ENCODE measurements at regions not wholly inside any gene's neighbourhood (a gene's known extent, or its start where the extent isn't known, plus 50 kb on each side); places are given as distances from the start of the nearest gene placed in this dataset.
"Not testable (repeated sequence)": the region's sequence is repeated elsewhere in the genome, so short reads cannot be mapped to it uniquely, and the experiment has no call there.

DNA sequence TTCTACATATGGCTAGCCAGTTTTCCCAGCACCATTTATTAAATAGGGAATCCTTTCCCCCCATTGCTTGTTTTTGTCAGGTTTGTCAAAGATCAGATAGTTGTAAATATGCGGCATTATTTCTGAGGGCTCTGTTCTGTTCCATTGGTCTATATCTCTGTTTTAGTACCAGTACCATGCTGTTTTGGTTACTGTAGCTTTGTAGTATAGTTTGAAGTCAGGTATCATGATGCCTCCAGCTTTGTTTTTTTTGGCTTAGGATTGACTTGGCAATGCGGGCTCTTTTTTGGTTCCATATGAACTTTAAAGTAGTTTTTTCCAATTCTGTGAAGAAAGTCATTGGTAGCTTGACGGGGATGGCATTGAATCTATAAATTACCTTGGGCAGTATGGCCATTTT lies 60.0 kb upstream of the GPC3 start:
- H3K9me3 ChIP-seq (ENCODE audit: control insufficient read depth, low read length); H3K4me1 ChIP-seq (ENCODE audit: control insufficient read depth, insufficient read depth, low read length); H3K27ac ChIP-seq (ENCODE audit: insufficient read depth, low read depth, low read length, poor library complexity, severe bottlenecking); H3K4me3 ChIP-seq (ENCODE audit: insufficient read depth, low read depth, low read length); H3K36me3 ChIP-seq (ENCODE audit: control insufficient read depth, insufficient read depth, low read length); H3K27me3 ChIP-seq (ENCODE audit: control insufficient read depth, insufficient read depth, low read length, poor library complexity, severe bottlenecking): not testable (repeated sequence)
- 100% methylated on average over 1 of the region's 3 CpGs for WGBS, 2 experiments

DNA sequence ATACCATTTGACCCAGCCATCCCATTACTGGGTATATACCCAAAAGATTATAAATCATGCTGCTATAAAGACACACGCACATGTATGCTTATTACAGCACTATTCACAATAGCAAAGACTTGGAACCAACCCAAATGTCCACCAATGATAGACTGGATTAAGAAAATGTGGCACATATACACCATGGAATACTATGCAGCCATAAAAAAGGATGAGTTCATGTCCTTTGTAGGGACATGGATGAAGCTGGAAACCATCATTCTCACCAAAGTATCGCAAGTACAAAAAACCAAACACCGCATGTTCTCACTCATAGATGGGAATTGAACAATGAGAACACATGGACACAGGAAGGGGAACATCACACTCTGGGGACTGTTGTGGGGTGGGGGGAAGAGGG lies 81.7 kb upstream of the GPC3 start:
- not testable (repeated sequence) for H3K27me3 ChIP-seq (ENCODE audit: control insufficient read depth, insufficient read depth, low read length, poor library complexity, severe bottlenecking); H3K27ac ChIP-seq (ENCODE audit: insufficient read depth, low read depth, low read length, poor library complexity, severe bottlenecking); H3K36me3 ChIP-seq (ENCODE audit: control insufficient read depth, insufficient read depth, low read length); H3K9me3 ChIP-seq (ENCODE audit: control insufficient read depth, low read length); H3K4me3 ChIP-seq (ENCODE audit: insufficient read depth, low read depth, low read length); H3K4me1 ChIP-seq (ENCODE audit: control insufficient read depth, insufficient read depth, low read length)
- 100% methylated on average over 2 of the region's 3 CpGs; no CpG with 5 or more reads in 1 of the 2 experiments for WGBS, 2 experiments

GRCh38 chrX:134071899-134072298 lies 86.5 kb upstream of the GPC3 start:
- not testable (repeated sequence) for H3K4me1 ChIP-seq (ENCODE audit: control insufficient read depth, insufficient read depth, low read length); H3K4me3 ChIP-seq (ENCODE audit: insufficient read depth, low read depth, low read length); H3K27me3 ChIP-seq (ENCODE audit: control insufficient read depth, insufficient read depth, low read length, poor library complexity, severe bottlenecking); H3K36me3 ChIP-seq (ENCODE audit: control insufficient read depth, insufficient read depth, low read length); H3K9me3 ChIP-seq (ENCODE audit: control insufficient read depth, low read length); H3K27ac ChIP-seq (ENCODE audit: insufficient read depth, low read depth, low read length, poor library complexity, severe bottlenecking)
- 61 to 71% methylated on average over 6 of the region's 6 CpGs for WGBS, 2 experiments

- no peaks in the 10 kb centered on the region for H3K9me3 ChIP-seq (ENCODE audit: control insufficient read depth, low read length)
- no peaks in the 10 kb centered on the region for H3K27me3 ChIP-seq (ENCODE audit: control insufficient read depth, insufficient read depth, low read length, poor library complexity, severe bottlenecking)
- H3K27ac ChIP-seq (ENCODE audit: insufficient read depth, low read depth, low read length, poor library complexity, severe bottlenecking): no peak overlapping the region
- no peak overlapping the region for H3K4me3 ChIP-seq (ENCODE audit: insufficient read depth, low read depth, low read length)
- H3K36me3 ChIP-seq (ENCODE audit: control insufficient read depth, insufficient read depth, low read length): no peaks in the 10 kb centered on the region
- WGBS, 2 experiments: 88 to 94% methylated on average over 2 of the region's 2 CpGs
- H3K4me1 ChIP-seq (ENCODE audit: control insufficient read depth, insufficient read depth, low read length): no peaks in the 10 kb centered on the region
Measured at GRCh38 chrX:134073341-134073740, 87.9 kb upstream of the GPC3 start.

- WGBS, 2 experiments: 92 to 93% methylated on average over 3 of the region's 3 CpGs
- Histone ChIP-seq H3K27me3 (ENCODE audit: control insufficient read depth, insufficient read depth, low read length, poor library complexity, severe bottlenecking) (no peaks in the 10 kb centered on the region), H3K9me3 (ENCODE audit: control insufficient read depth, low read length) (no peaks in the 10 kb centered on the region), H3K27ac (ENCODE audit: insufficient read depth, low read depth, low read length, poor library complexity, severe bottlenecking) (no peak overlapping the region), H3K4me1 (ENCODE audit: control insufficient read depth, insufficient read depth, low read length) (no peaks in the 10 kb centered on the region), H3K36me3 (ENCODE audit: control insufficient read depth, insufficient read depth, low read length) (no peaks in the 10 kb centered on the region), H3K4me3 (ENCODE audit: insufficient read depth, low read depth, low read length) (no peak overlapping the region)
Measured at GRCh38 chrX:134074151-134074550, 88.8 kb upstream of the GPC3 start.

DNA sequence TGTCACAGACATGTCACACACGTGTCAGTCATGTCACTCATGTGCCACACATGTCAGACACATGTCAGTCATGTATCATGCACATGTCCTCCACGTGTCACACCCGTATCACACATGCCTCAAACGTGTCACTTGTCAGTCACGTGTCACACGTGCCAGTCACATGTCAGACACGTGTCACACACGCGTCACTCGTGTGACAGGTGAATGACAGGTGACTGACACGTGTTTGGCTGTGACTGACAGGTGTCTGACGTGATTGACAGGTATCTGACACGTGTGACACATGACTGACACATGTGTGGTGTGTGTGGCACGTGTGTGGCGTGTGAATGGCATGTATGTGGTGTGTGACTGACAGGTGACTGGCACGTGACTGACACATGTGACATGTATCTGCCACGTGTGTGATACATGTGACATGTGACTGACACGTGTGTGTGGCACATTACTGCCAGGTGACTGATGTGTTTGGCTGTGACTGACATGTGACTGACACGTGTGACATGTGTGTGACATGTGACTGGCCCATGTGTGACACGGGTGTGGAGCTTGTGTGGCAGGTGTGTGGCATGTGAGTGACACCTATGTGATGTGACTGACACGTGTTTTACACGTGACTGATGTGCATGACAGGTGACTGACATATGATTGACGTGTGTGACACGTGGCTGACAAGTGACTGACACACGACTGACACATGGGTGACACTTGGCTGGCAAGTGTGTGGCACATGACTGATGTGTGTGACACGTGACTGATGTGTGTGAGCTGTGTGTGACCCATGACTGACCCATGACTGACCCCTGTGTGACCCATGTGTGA lies 90.7 kb upstream of the GPC3 start:
- 95 to 96% methylated on average over 26 of the region's 26 CpGs for WGBS, 2 experiments
- no peaks in the 10 kb centered on the region for H3K36me3 ChIP-seq (ENCODE audit: control insufficient read depth, insufficient read depth, low read length)
- H3K4me1 ChIP-seq (ENCODE audit: control insufficient read depth, insufficient read depth, low read length): no peaks in the 10 kb centered on the region
- no peak overlapping the region for H3K4me3 ChIP-seq (ENCODE audit: insufficient read depth, low read depth, low read length)
- H3K27ac ChIP-seq (ENCODE audit: insufficient read depth, low read depth, low read length, poor library complexity, severe bottlenecking): no peak overlapping the region
- H3K9me3 ChIP-seq (ENCODE audit: control insufficient read depth, low read length): no peaks in the 10 kb centered on the region
- H3K27me3 ChIP-seq (ENCODE audit: control insufficient read depth, insufficient read depth, low read length, poor library complexity, severe bottlenecking): no peaks in the 10 kb centered on the region

DNA sequence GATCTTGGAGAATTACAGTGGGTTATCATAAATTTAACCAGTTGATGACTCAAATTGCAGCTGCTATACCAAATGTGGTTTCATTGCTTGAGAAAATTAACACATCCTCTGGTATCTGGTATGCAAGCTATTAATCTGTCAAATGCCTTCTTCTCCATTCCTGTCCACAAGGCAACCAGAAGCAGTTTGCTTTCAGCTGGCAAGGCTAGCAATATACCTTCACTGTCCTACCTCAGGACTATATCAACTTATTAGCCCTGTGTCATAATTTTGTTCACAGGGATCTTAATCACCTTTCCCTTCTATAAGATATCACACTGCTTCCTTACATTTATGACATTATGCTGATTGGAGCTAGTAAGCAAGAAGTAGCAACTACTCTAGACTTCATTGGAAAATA lies 110.0 kb upstream of the GPC3 start:
- H3K9me3 ChIP-seq (ENCODE audit: control insufficient read depth, low read length): no peaks in the 10 kb centered on the region
- no peaks in the 10 kb centered on the region for H3K27me3 ChIP-seq (ENCODE audit: control insufficient read depth, insufficient read depth, low read length, poor library complexity, severe bottlenecking)
- H3K4me3 ChIP-seq (ENCODE audit: insufficient read depth, low read depth, low read length): no peak overlapping the region
- no peaks in the 10 kb centered on the region for H3K4me1 ChIP-seq (ENCODE audit: control insufficient read depth, insufficient read depth, low read length)
- no peaks in the 10 kb centered on the region for H3K36me3 ChIP-seq (ENCODE audit: control insufficient read depth, insufficient read depth, low read length)
- no peak overlapping the region for H3K27ac ChIP-seq (ENCODE audit: insufficient read depth, low read depth, low read length, poor library complexity, severe bottlenecking)

- H3K27me3 ChIP-seq (ENCODE audit: control insufficient read depth, insufficient read depth, low read length, poor library complexity, severe bottlenecking): no peaks in the 10 kb centered on the region
- H3K9me3 ChIP-seq (ENCODE audit: control insufficient read depth, low read length): no peaks in the 10 kb centered on the region
- H3K4me3 ChIP-seq (ENCODE audit: insufficient read depth, low read depth, low read length): no peak overlapping the region
- no peaks in the 10 kb centered on the region for H3K4me1 ChIP-seq (ENCODE audit: control insufficient read depth, insufficient read depth, low read length)
- H3K27ac ChIP-seq (ENCODE audit: insufficient read depth, low read depth, low read length, poor library complexity, severe bottlenecking): no peak overlapping the region
- no peaks in the 10 kb centered on the region for H3K36me3 ChIP-seq (ENCODE audit: control insufficient read depth, insufficient read depth, low read length)
Measured at GRCh38 chrX:134101636-134102035, 116.2 kb upstream of the GPC3 start.

DNA sequence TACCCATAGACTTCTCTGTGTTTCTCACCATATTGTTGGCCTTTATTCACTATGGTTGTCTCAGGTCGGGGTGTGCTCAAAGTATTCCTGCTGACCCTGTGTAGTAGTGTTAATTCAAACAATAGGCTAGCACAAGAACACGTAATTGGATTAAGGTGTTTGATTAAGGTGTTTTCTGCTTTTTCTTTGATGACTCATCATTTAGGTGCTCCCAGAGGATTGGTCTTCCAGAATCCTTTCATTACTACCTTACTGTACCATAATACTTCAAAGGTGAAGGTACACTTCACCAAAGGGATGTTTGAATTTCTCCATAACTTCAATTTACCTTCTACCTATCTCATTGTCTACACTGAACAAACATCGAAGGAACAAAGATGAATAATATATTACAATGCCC lies 121.7 kb upstream of the CCDC160 start:
- H3K4me3 ChIP-seq (ENCODE audit: insufficient read depth, low read depth, low read length): no peak overlapping the region
- WGBS, 2 experiments: 75 to 89% methylated on average over 1 to 2 of the region's 3 CpGs

DNA sequence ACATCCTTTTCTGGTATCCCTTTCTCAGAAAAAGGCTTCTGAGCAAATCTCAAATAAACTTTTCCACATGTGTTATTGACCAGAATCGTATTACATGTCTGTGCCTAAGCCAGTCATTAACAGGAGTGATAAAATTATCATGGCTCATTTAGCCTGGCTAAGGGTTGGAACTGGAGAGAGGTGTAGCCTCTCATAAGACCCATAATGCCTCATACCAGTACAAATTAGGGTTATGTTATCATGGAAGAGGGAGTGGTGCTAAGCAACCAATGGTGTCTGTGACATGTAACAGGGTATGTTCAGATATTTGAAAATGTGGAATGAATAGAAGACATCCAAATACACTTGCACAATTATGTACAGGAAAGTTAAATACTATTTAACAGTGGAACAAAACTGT lies 99.6 kb upstream of the CCDC160 start:
- Histone ChIP-seq H3K36me3 (ENCODE audit: control insufficient read depth, insufficient read depth, low read length) (no peaks in the 10 kb centered on the region), H3K4me1 (ENCODE audit: control insufficient read depth, insufficient read depth, low read length) (no peaks in the 10 kb centered on the region), H3K9me3 (ENCODE audit: control insufficient read depth, low read length) (no peaks in the 10 kb centered on the region), H3K4me3 (ENCODE audit: insufficient read depth, low read depth, low read length) (no peak overlapping the region), H3K27ac (ENCODE audit: insufficient read depth, low read depth, low read length, poor library complexity, severe bottlenecking) (no peak overlapping the region), H3K27me3 (ENCODE audit: control insufficient read depth, insufficient read depth, low read length, poor library complexity, severe bottlenecking) (no peaks in the 10 kb centered on the region)
- 100% methylated on average over 1 of the region's 1 CpG; no CpG with 5 or more reads in 1 of the 2 experiments for WGBS, 2 experiments

More for the DNA sequence above, 121.7 kb upstream of the CCDC160 start:
- no peaks in the 10 kb centered on the region for H3K27me3 ChIP-seq (ENCODE audit: control insufficient read depth, insufficient read depth, low read length, poor library complexity, severe bottlenecking)
- no peak overlapping the region for H3K27ac ChIP-seq (ENCODE audit: insufficient read depth, low read depth, low read length, poor library complexity, severe bottlenecking)
- no peaks in the 10 kb centered on the region for H3K9me3 ChIP-seq (ENCODE audit: control insufficient read depth, low read length)
- H3K4me1 ChIP-seq (ENCODE audit: control insufficient read depth, insufficient read depth, low read length): no peaks in the 10 kb centered on the region
- H3K36me3 ChIP-seq (ENCODE audit: control insufficient read depth, insufficient read depth, low read length): no peaks in the 10 kb centered on the region

- no peaks in the 10 kb centered on the region for H3K36me3 ChIP-seq (ENCODE audit: control insufficient read depth, insufficient read depth, low read length)
- no peaks in the 10 kb centered on the region for H3K9me3 ChIP-seq (ENCODE audit: control insufficient read depth, low read length)
- H3K4me1 ChIP-seq (ENCODE audit: control insufficient read depth, insufficient read depth, low read length): no peaks in the 10 kb centered on the region
- H3K27ac ChIP-seq (ENCODE audit: insufficient read depth, low read depth, low read length, poor library complexity, severe bottlenecking): no peak overlapping the region
- no peak overlapping the region for H3K4me3 ChIP-seq (ENCODE audit: insufficient read depth, low read depth, low read length)
- WGBS, 2 experiments: 19 to 80% methylated on average over 1 to 2 of the region's 3 CpGs
- no peaks in the 10 kb centered on the region for H3K27me3 ChIP-seq (ENCODE audit: control insufficient read depth, insufficient read depth, low read length, poor library complexity, severe bottlenecking)
Measured at GRCh38 chrX:134139090-134139489, 97.9 kb upstream of the CCDC160 start.

All from ectodermal cell (in vitro differentiated cells).